ENCODE measurements at regions not wholly inside any gene's neighbourhood (a gene's known extent, or its start where the extent isn't known, plus 50 kb on each side); places are given as distances from the start of the nearest gene placed in this dataset.

GRCh38 chr4:59936566-59936965 is 1263.6 kb upstream of the ADGRL3 start:
- TF ChIP-seq CTCF (IDR thresholded peaks at IDR 0.05) = no peak
- TF ChIP-seq POLR2A (IDR thresholded peaks at IDR 0.05) = no peak

All from Peyer's patch (tissue), 4 donors.